NCI-H446 treated with DMSO at 0.1 percent for 48 hours (cell line): ENCODE measurements at regions not wholly inside any gene's neighbourhood (a gene's known extent, or its start where the extent isn't known, plus 50 kb on each side); places are given as distances from the start of the nearest gene placed in this dataset.

Source experiments
- DNase-seq: peaks from one replicate; lab custom pipeline; 2025; lab: John Stamatoyannopoulos, UW

DNA sequence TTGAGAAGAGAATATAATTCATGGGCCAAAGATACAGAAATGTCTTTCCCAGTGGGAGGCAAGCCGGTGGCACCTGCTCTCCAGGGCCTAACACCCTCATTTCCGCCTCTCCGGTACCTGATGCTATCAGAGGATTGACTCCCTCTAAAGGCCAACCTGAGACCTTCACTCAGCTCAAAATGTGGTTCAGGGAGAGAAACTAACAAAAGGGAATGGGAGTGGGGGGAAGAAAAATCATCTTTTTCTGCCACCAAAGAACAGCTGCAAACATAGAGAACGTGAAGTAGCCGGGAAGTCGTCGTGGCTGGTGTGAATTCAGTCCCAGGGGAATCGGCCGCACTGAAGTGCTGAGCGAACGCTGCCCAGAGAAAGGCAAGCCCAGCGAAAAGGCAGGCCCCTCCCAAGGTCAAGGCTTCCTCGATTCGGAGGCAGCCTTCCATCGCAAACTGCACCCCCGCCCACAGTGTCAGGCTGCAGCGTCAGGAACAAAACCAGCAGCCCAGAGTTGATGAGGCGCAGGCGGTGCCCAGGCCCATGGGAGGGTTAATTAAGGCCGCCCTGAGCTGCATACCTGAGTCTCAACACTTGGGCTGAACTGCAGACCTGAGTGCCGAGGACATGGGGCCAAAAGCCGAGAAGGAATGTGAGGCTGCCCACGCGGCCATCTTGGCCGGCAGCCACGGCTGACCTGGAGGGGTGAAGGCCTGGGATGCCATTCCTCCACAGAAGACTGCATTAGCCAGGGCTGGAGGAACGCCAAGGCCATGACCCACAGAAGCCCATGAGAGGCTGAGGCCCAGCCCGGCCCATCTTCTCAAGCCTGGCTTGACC is 160.2 kb downstream of the PSMG1 start:
- DNase-seq: no peak

DNA sequence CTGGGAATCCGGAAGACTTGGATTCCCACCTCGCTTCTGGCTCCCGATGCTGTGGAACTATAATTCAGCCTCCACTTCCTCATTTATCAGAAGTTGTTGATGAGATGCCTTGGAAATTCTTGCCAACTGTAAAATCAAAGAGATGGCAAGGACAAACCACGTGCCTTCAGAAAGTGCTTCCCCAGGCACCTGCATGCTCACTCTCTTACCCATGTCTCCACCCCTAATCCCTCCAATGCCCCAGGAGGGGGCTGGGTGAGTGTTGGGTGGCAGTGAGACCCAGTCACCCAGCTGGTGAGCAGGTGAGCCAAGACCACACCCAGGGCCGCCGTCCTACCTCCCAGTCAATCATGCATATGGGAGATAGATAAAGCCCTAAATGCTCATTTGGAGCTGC is 160.8 kb downstream of the PSMG1 start:
- no peak for DNase-seq

DNA sequence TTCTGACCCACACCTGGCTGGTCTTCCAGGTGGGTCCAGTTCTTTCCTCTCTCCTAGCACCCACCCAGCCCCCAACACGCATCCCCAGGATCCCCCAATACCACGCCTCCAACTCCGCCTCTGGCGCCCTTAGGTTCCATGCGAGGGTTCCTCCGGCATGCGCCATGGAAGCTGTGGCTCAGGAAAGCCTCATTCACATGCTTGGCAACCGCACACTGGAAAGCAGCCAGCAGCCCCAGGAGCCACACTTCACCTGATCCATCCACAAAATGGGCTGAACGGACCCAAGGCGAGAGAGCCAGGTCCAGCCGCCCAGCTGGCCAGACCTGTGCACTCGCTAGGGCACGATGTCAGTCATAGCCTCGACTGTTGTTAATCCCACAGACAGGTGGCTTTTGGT is 161.2 kb downstream of the PSMG1 start:
- no peak for DNase-seq

DNA sequence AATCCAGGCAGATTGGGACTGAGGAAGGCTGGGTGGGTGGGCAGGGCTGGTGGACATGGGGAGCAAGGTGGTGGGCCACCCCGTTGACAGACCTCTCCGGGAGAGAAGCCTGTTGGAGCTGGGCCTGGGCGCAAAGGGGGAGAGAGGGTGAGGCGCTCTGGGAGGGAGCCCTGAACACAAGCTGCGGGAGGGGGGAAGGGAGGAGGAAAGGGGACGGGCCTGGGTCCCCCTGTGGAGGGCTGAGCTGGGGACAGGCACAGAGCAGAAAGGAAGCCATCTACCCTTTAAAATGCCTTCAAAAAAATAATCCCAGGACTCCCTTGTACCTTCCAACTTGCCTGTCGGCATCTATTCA is 161.8 kb downstream of the PSMG1 start:
- DNase-seq: no peak

DNA sequence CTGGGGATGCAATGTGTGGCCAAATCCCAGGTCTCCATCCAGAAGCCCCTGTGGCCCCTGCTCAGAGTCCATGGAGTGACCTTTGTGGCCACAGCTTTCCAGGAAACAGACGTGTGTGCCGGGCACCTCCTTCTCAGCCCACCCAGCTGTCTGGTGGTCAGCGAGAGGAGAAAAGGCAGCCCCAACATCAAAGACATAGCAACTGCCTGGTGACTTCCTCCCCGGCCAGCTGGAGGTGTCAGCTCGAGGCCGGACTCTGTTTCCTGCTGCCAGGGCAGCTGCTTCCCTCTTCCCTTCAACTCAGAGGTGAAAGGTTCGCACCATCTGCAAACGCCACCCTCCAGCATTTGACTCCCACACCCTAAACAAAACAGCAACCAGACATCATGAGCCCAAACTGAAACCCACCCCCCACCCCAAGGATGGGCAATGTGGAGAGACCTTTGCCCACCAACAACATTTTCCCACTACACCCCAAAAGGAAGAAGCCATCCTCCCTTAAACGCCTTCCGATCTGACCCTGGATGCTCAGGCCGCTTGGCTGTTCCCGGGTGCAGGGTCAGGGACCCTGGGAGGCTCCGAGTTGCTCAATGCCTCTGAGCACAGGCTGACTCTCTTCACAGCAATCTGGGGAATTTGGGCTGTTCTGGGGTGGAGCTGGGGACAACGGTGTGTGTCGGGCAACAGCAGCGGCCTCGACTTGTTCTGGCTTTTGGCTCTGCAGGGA is 162.3 kb downstream of the PSMG1 start:
- DNase-seq: no peak

DNA sequence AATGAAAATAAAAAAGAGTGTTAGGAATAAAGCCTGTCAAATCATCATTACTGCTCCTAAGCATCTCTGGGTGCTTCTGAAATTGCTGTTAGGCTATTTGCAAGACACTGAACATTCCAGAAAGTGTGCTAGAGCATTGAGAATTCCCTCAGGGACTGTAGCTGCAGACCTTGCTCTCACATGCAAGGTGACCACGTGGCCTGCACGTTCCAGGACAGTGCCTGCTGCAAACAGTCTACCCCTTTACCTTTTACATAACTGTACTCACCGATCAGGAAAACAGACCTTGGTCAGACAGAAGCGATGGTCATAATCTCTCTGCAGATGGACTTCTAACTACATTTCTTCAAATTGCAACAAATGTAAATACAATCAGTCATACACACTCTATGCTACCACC is 164.5 kb downstream of the PSMG1 start:
- DNase-seq: no peak

DNA sequence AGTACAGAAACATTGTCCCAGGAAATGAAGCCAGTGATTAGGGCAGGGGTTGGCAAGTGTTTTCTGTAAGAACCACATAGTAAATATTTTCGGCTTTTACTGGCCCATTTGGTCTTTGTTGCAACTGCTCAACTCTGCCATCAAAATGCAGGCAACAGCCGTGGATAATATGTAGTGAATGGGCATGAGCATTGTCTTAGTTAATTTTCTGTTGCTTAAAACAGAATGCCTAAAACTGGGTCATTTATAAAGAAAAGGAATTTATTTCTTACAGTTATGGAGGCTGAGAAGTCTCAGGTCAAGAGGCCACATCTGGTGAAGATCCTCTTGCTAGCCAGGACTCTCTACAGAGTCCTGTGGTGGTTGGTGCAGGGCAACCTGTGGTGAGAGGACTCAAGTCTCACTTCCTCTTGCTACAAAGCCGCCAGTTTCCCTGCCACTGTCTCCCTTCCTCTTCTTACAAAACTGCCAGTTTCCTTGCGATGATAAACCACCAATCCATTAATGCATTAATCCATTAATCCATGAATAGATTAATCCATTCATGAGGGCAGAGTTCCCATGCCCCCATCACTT is 166.4 kb downstream of the PSMG1 start:
- no peak for DNase-seq

DNA sequence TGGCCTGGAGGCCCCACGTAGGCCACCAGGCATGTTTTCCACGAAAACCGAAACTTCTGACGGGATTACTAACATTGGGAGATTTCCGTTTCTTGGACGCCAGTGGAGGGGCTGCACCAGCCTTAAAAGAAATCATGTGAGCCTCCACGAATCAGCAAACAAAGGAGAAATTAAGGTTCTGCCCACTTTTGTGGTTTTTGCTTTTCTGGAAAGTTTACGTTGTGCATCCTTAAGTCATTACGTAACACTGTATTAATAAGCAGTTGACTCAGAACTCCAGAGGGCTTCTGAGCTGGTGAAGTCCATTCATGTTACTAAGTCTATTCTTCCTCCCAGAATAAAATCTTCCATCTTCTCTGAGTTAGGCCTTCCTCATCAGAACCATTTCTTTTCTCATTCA is 168.5 kb downstream of the PSMG1 start:
- no peak for DNase-seq

DNA sequence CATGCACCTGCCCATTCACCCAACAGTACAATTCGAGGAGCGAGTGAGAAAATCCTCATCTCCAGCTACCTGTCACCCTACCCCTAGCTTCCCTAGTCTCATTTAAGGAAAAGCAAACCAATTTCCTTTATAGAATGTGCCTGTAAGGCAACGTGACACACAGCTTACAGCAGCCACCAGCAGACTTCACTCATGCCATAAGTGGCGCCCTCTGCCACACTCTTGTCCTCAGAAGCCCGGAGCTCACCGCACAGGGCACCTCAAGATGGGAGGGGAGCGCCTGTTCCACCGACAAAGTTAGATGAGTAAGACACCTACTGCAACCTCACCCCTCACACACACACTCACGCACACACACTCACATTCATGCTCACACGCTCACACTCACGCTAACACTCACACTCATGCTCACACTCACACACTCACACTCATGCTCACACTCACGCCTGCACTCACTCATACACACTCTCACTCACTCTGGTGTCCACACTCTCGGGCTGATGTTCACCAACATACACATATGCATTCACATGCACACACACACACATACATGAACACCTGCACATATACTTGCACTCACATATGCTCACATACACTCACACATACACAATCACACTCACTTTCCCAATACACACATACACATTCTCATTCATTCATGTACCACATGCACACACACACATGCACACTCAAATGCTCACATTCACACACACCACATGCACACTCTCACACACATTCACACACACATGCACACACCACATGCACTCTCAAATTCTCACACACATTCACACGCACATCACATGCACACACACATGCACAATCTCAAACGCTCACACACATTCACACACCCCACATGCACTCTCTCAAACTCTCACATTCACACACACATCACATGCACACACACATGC is 170.7 kb downstream of the PSMG1 start:
- no peak for DNase-seq

DNA sequence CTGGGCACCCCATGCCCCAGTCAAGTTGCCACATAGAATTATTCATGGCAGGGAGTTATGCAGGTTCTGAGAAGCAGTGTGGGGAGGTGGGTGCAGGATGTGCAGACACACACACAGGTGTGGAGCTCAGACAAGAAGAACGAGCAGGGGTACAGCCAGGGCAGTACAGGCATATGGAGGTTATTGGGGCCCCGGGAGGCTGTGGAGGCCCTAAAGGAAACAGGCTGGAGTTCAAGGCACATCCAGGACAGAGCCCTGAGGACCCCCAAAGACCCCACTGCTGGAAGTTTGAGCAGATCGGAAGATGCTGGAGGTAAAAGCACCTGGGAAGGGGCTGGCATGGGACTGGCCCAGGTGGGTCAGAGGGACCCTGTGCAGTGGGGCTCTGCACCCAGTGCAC is 171.3 kb downstream of the PSMG1 start:
- no peak for DNase-seq

DNA sequence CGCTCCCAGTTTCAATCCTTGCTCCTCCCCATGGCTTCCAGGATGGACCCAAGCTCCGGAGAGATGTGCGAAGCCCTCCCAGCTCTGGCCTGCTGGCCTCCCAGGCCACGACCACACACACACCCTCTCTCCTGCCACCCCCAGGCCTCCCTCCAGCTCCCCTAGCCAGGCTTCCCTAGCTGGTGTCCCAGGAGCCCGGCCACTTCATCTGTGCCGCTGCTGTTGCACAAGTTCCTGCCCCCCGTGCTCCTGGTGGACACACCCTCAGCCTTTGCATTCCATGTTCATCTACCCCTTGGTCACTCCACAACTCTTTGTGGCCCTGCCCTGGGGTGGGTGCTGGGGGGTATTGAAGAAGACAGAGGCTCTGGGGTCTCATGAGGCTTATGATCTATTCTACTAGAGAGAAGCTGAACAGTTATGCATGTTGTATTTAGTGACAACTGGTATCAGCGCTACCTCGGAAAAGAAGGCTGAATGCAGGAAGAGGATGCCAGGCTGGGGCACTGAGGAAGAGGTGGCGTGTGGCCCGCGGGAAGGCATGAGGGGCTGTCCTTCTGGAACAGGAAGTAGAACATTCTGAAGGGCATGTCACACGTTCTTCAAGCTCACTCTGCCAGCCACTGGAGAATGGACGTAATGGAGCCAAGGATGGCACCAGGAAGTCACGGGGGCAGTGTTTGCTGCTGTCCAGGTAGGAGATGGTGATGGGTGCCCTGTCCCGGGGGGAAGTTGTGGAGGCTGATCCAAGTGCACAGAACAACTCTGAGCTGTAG is 172.4 kb downstream of the PSMG1 start:
- no peak for DNase-seq

DNA sequence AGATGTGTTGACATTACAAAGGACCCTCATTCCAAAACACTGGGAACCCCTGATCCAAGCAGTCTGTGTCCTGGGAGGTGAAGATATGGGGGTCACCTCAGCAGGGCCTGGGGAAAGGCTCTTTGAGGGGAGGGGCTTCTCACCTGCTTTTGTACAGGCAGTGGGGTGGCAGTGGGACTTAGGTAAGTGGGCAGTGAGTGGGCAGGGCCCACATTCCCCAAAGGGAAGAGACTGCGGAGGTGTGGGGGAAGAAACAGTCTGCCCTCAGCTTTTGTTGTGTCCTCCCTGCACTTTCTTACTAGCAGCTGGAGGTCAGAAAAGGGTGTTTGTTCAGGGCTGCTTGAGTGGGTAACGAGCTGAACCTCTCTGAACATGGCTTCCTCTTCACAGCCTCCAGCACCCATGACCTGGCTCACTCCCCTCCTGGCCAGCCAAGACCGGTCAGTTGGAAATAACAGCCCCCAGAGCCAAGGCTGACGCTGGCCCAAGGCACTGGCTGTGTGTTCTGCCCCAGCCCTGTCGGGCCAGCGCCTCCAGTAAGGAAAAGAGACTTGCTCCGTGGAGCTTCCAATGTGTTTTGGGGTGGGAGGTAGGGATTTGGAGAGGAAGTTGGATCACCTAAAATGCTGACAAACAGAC is 173.5 kb downstream of the PSMG1 start:
- no peak for DNase-seq

DNA sequence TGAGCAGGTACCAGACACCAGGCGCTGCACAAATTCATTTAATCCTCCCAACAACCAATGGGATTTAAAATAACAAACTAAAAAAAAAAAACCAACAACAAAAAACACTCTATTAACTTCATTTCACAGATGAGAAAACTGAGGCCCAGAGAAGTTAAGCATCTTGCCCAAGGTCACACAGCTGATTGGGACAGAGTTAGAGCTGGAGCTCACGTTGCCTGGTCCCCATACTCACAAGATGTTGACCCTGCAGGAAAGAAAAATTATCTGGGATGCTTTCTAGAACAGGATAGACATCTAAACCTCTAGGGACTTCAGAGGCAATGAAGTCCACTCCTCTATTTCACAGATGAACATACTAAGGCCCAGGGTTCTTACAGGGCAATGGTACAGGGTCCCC is 175.3 kb downstream of the PSMG1 start:
- DNase-seq: no peak

DNA sequence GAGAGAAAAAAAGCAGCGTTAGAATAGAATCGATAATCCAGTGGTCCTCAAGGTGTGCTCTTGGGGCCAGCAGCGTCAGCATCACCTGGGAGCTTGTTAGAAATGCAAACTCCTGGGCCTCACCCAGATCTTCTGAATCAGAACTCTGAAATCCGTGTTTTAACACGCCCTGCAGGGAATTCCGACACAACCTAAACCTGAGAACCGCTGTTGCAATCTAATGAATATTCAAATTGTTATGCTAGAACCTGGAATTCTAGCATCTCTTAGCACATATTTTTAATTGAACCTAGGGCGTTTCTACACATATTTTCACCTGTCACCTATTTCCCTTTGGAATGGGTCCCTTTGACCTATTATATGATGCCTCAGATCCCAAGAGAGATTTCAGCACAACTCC is 175.7 kb downstream of the PSMG1 start:
- DNase-seq: no peak

DNA sequence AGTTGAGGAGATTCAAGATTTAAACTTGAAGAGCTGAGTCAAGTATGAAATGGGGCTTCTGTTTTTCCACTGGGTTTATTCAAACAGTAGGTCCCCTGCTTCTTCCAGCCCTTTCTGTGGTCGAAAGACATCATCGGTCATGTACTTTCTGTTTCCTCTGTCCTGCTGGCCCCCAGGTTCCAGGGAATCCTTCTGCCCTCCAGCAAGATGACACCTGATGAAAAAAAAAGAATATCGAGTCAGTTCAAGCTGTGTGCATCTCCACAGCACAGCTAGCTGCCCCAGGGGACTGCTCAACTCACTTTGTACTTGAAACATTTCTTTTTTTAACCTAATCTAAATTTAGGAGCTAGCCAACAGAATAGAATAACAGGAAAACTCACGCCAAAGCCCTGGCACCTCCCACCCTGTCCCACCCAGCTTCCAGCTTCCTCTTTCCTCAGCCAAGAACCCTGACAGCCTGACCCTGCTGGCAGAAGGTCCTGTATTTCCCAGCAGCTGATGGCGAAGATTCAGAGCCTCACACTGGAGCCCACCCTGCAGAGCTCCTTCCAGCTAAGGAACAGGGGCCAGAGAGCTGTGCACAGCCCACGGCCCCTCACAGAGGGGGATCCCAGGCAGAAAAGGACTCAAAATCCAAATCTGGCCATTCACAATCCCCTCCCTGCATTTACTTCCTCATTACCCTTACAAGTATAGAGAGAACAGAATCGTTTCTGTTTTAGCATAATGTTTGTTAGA is 176.5 kb downstream of the PSMG1 start:
- no peak for DNase-seq

DNA sequence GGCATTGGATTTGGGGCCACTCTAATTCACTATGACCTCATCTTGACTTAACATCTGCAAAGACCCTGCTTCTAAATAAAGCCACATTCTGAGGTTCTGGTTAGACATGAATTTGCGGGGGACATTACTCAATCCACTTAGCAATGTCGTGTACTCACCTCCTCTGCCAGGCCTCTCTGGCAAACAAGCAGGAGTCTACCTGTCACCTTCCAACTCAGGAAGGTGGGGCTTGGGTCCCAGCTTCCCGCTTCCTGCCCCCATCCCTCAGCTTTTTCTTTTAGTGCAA is 177.8 kb downstream of the PSMG1 start:
- DNase-seq: no peak

DNA sequence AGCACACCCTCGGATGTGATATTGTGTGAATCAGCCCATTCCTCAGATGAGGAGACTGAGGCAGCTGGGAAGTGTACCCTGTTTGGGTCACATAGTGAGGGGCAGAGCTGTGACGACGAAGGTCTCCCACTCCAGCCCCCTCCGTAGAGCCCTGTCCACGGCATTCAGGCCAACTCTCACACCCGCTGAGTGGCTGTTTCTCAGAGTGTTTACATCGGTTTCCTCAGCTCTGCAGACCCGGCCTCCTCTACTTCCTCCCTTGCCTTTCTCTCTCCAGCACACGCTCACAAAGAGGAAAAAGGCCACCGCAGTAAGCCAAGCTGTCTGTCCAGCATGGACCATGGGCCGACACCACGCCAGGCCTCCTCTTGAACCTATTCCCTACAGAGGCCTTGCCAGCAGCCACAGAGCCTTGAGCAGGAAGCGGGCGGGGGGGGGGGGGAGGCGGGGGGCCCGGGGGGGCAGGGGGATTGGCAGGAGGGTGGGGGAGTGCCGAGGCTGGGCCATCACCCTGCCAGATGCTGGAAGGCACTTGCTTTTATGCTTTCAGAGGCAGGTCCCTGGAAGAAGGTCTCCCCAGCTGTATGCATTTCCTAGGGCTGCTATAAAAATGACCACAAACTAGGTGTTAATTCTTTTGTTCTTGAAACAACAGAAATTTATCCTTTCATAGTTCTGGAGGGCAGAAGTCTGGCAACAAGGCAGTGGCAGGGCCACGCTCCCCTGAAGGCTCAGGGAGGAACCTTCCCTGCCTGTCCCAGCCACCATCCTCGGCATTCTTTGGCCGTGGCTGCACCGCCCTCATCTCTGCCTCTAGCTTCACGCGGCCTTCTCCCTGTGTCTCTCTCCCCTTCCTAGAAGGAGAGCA is 178.4 kb downstream of the PSMG1 start:
- no peak for DNase-seq

DNA sequence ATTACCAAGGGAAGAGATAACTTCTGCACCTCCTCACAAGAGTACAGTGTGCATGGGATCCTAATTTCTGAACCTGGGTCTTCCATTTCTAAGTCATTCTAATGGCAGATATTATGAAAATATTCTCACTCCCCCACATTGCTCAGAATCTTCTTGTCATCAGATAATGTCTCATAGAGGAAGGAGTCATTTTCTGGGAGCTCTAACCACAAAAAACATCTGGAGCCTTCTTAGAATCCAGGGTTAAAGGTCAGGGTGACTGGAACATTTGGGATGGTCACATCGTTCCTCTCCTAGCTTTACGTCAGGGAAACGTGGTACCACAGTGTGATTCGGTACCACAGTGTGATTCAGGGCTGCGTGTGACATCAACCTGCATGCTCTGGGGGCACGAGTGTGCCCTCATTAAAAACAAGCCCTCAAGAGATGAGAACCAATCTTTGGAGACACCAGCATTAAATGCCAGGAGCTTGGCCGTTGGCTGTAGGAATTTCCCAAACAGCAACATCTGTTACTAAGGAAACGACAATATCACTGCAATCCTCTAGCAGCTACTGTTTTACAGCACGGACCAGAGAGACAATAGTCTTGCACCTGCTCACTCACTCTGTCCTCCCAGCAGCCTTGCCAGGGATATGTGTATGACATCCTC is 179.1 kb downstream of the PSMG1 start:
- DNase-seq: no peak

DNA sequence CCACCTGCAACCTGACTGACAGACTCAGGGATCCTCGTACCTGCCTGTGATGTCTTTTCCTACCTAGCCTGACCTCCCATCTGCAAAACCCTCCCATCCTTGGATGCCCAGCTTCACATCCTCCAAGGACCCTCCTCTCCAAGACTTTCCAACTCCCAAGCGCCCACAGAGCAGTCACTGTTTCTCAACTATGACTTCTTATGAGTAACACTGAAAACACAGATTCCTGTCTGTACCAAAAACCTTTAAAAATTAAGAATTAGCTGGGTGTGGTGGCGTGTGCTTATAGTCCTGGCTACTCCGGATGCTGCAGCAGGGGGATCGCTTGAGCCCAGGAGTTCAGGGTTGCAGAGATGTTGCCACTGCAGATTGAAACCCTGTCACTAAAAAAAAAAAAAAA is 181.9 kb downstream of the PSMG1 start:
- no peak for DNase-seq
